Activated CD4-positive, alpha-beta T cell treated with anti-CD3 and anti-CD28 coated beads, Interleukin-2, amount 50 U/mL, for 48 hours (primary cell): ENCODE measurements at regions not wholly inside any gene's neighbourhood (a gene's known extent, or its start where the extent isn't known, plus 50 kb on each side); places are given as distances from the start of the nearest gene placed in this dataset.
A peak's percentile ranks its signal among the peaks of the same experiment; 100 is the strongest.

Experiments
- DNase-seq, 2 experiments: peaks; one replicate each; pipeline ENCODE4 v3.0.0-alpha.2; 2020

GRCh38 chr5:158436271-158437065 is 577.5 kb upstream of the CLINT1 start:
- DNase-seq: no peak

- DNase-seq: peak; percentile 13 to 29
These were observed 576.2 kb upstream of the CLINT1 start for GRCh38 chr5:158435161-158435616.

GRCh38 chr5:158434749-158435148 is 575.8 kb upstream of the CLINT1 start:
- no peak for DNase-seq

DNA sequence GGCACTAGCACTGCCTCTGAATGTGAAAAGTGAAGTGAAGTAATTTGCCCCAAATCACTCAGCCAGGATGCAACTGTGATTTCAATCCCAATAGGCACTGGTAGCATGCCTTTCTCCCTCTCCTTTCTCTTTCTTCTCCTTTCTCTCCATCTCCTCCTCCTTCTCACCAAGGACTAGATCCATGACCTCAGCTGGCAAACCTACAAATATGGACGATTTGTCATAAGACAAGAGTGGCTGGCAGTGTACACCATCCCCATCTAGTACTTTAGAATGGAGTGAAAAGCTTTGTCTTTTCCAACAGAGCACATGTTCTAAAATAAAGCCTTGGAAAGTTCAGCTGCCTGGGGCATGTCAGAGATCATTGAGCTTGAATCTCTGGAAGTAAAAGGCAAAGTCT is 574.7 kb upstream of the CLINT1 start:
- no peak for DNase-seq

- no peak for DNase-seq
These were observed 572.6 kb upstream of the CLINT1 start for GRCh38 chr5:158431369-158432029.

DNA sequence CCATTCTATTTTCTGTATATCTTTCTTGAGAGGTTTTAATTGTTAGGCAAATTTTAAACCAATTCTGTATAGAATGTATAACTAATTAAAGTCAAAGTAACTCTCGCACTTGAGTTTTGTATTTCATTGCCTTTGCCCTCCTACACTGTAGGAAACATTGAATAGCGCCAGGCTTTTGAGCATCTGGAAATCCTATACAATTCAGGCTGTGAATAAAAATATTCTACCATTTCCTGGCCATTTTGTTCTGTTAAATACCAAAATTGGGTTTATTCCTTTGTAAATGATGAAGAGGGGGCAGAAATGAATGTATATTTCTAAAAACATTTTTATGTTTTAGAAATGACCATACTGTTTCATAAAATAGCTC is 571.8 kb upstream of the CLINT1 start:
- DNase-seq: no peak

DNA sequence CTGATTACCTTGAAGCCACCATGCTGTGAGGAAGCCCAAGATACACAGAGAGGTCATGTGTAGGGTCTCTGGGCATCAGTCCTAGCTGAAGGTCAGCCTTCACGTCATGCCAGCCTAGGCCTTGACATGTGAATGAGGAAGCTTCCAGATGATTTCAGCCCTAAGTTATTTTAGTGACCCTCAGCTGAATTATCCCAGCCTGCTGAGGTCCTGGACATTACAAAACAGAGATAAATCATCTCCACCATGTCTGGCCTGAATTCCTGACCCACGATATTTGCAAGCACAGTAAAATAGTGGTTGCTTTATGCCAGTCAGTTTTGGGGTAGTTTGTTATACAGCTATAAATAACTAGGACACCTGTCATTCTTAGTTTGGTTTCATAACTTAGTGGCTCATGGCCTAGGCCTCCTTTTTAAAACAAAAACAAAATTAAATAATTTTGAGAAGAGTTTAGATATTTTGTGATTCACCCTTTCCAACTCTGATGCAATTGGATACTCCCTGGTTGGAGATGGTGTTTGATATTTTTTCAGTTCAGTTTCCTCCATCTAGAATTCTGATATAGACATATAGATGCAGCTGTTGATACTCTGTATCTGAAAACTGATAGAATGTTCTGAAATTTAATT is 571.3 kb upstream of the CLINT1 start:
- DNase-seq: no peak

- DNase-seq: no peak
These were observed 570.6 kb upstream of the CLINT1 start for GRCh38 chr5:158429564-158429963.

DNA sequence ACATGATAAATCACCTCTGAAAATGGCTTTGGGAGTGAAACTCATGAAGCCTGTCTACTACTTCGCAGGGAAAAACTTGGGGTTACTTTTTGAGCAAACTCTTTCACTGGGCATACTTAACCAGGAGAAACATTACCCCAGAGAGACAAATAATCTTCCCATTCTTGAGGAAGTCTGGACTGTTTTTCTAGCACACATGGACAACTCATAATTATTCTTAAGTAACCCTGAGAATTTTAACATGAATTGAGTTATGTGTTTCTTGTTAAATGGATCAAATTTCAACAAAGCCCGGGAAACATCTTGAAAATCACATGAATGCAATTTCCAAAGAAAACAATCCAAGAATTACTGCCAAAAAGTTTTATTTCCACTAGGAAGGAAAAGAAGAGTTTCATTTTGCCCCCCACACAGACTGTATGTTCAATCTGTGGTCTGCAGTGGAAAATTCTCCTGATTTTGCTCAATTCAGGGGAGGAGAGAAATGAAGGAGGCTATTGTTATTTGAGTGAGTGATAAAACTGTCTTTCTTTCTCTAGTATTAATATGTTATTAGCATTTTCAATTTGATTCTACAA is 564.8 kb upstream of the CLINT1 start:
- no peak for DNase-seq

- no peak for DNase-seq
These were observed 563.9 kb upstream of the CLINT1 start for GRCh38 chr5:158422653-158423515.

DNA sequence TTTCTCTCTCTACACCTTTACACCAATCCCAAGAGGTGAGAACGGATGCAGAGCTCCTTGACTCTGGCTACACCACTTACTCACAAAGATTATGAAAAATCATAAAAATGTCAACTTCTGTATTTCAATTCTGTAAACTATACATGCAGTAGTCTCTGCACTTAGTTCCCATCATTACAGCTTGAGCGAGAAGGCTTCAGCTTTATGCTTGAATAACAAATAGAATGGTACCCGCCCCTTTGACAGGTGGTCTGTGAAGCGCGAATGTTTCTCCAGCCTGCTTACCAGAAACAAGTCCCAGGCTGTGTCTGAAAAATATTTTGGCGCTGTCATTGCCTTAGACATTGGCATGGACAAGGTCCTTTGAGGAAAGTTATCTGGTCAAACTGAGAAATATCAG is 562.4 kb upstream of the CLINT1 start:
- DNase-seq: no peak

- DNase-seq: no peak
These were observed 560.2 kb upstream of the CLINT1 start for GRCh38 chr5:158419186-158419585.

DNA sequence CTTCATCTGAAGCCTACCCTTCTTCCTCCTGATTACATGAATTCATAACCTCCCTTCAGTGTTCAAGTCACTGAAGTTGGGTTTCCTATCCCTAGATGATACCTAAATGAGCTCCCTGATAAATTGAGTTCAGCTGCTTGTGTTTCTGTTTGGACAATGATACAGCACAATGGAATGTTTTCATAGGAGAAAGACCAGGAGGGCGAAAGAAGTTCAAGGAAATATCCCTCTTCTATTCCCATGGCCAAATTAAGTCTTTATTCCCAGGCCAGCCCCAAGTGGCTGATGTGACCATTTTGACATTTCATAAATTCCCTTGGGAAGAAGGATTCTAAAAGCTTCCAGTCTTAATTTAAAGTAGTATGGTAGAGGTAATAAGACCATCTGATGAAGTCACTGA is 555.8 kb upstream of the CLINT1 start:
- DNase-seq: no peak

DNA sequence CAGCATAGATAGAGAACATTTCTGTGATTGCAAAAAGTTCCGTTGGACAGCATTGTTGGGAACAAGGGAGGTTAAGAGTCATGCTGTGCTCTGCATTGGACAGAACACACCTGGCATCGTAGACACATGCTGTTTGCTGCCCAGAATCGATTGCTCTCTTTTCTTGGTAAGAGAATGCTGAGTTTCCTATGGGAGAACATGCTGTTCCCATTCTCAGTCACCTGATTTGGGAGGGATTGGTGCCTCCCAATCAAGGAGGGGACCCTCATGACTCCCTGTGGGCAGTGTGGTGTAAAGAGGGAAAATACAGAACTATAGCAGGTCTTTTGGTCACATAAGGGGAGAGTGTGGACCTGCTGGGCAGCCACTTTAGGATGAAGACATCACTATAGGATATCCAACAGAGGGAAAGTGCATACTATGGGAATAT is 555.4 kb upstream of the CLINT1 start:
- no peak for DNase-seq

GRCh38 chr5:158413122-158413680 is 554.3 kb upstream of the CLINT1 start:
- no peak for DNase-seq

- no peak for DNase-seq
These were observed 552.0 kb upstream of the CLINT1 start for GRCh38 chr5:158410976-158411375.

DNA sequence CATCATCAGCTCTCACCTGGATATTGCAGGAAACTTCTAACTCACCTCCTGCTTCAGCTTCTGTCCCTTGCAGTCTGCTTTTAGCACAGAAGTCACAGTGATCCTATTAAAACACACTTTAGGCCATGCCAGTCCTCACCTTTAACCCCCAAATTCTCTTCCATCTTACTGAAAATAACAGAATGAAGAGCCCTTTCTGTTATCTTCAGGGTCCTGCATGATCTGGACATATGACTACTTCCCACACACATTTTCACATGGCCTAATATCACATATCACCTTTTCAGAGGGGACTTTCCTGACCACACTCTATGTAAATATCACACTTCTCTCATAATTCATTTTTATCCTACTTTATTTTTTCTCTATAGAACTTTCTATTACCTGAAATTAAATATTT is 550.6 kb upstream of the CLINT1 start:
- no peak for DNase-seq

GRCh38 chr5:158407824-158408195 is 548.9 kb upstream of the CLINT1 start:
- DNase-seq: no peak

- no peak for DNase-seq
These were observed 548.2 kb upstream of the CLINT1 start for GRCh38 chr5:158406884-158407823.

- DNase-seq: no peak
These were observed 539.6 kb upstream of the CLINT1 start for GRCh38 chr5:158398360-158399201.
